ENCODE measurements at regions not wholly inside any gene's neighbourhood (a gene's known extent, or its start where the extent isn't known, plus 50 kb on each side); places are given as distances from the start of the nearest gene placed in this dataset.

DNA sequence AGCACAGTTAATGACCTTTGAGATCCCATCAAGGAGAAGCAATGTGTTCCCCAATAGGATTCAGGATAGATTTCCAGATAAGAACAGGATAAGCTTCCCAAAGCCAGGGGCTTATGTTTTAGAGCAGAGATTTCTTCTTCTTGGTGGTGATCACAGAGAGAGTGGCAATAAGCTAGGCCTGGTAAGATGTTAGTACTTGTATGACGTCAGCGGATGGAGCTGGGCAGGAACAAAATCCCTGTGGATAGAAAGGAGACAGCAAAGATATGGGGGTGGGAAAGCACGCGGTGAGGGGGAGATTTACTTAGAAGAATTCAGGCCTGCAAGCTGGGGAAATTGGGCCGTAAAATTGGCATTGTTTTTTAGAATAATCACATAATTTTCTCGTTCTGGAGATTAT is 323.0 kb downstream of the MTX2 start:
- ChIA-PET CTCF (no interaction called here), POLR2A (no interaction called here)
- no peak for DNase-seq (ENCODE audit: low read depth, low spot score)
- no peaks in the 10 kb centered on the region for H3K9me3 ChIP-seq (ENCODE audit: control insufficient read depth, insufficient read depth, low read length)
- H3K4me3 ChIP-seq (ENCODE audit: low read depth, low read length): no peak overlapping the region
- peaks cover 5% of the 10 kb centered on the region for H3K27me3 ChIP-seq (ENCODE audit: control insufficient read depth, insufficient read depth, low read length)
- TF ChIP-seq, protein P1, sequence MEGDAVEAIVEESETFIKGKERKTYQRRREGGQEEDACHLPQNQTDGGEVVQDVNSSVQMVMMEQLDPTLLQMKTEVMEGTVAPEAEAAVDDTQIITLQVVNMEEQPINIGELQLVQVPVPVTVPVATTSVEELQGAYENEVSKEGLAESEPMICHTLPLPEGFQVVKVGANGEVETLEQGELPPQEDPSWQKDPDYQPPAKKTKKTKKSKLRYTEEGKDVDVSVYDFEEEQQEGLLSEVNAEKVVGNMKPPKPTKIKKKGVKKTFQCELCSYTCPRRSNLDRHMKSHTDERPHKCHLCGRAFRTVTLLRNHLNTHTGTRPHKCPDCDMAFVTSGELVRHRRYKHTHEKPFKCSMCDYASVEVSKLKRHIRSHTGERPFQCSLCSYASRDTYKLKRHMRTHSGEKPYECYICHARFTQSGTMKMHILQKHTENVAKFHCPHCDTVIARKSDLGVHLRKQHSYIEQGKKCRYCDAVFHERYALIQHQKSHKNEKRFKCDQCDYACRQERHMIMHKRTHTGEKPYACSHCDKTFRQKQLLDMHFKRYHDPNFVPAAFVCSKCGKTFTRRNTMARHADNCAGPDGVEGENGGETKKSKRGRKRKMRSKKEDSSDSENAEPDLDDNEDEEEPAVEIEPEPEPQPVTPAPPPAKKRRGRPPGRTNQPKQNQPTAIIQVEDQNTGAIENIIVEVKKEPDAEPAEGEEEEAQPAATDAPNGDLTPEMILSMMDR (IDR thresholded peaks at IDR 0.05; ENCODE audit: low read depth, low read length): no peak
- H3K27ac ChIP-seq (ENCODE audit: low read depth, low read length): no peak overlapping the region

DNA sequence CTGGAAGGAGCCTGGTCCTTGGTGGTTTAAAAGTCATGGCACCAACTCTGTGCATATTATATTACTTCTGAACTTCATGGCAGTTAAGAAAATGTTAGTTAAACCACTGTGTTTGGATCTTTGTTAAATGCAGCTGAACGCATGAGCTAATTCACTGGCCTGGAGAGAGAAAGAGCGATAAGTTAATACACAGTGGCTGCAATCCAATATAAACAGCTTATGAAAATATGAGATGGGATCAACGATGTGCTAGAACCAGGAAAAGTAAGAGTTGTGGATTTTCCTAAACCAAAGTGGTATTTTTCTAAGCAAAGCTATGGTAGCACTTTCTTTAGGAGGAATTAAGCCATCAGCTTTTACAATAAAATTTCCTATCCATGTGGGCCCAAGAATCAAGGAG is 326.7 kb downstream of the MTX2 start:
- no peak overlapping the region for H3K4me3 ChIP-seq (ENCODE audit: low read depth, low read length)
- no peaks in the 10 kb centered on the region for H3K9me3 ChIP-seq (ENCODE audit: control insufficient read depth, insufficient read depth, low read length)
- ChIA-PET CTCF (interaction anchor here (0.5 to 2.9 kb wide), 3 partner anchors 42 to 492 kb away, joined by 4 to 17 read pairs (median 5); no protein-coding TSS in a partner anchor), POLR2A (no interaction called here)
- H3K27ac ChIP-seq (ENCODE audit: low read depth, low read length): no peak overlapping the region
- TF ChIP-seq, protein P1 (IDR thresholded peaks at IDR 0.05; ENCODE audit: low read depth, low read length): no peak
- no peak for DNase-seq (ENCODE audit: low read depth, low spot score)
- peaks cover 10% of the 10 kb centered on the region for H3K27me3 ChIP-seq (ENCODE audit: control insufficient read depth, insufficient read depth, low read length)

DNA sequence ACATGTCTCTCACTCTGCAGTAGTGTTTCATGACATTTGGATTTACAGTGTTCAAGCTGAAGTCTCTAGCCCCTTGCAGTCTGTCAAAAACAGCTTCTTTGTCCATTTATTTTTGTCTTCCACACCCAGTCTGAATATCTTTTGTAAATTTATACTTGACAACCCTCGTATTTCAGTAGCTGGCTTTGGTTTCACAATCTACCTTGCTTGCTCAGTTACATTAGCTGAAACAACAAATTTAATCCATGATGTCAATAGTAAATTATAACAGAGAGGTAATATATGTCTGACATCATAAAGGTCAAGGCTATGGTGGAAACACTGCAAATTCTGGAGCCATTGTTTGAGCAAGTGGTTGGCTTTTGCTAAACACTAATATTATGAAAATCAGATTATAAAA is 328.7 kb downstream of the MTX2 start:
- POLR2A ChIA-PET: no interaction called here
- Histone ChIP-seq H3K9me3 (ENCODE audit: control insufficient read depth, insufficient read depth, low read length) (no peaks in the 10 kb centered on the region), H3K27me3 (ENCODE audit: control insufficient read depth, insufficient read depth, low read length) (peaks cover 10% of the 10 kb centered on the region), H3K27ac (ENCODE audit: low read depth, low read length) (no peak overlapping the region), H3K4me3 (ENCODE audit: low read depth, low read length) (no peak overlapping the region)
- DNase-seq (ENCODE audit: low read depth, low spot score): no peak
- TF ChIP-seq, protein P1 (IDR thresholded peaks at IDR 0.05; ENCODE audit: low read depth, low read length): no peak
- CTCF ChIA-PET: interaction anchor here (1.0 to 2.8 kb wide), 2 partner anchors 43 to 457 kb away, joined by 4 to 13 read pairs; no protein-coding TSS in a partner anchor

DNA sequence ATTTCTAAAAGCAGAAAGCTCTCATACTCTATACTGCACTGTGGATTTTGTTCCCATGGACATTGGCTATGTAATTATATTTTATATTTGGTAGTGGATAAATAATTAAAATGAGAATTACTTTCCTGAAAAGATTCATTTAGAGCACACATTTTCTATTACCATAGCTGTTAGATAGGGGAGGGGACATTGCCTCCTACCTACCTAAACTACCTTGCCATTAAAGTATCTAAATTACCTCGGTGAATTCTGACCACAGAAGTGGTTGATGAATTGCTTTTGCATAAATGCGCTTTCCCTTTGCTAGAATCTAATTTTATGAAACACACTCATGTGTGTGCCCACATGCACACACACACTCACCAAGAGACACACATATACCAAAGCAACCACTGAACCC is 329.1 kb downstream of the MTX2 start:
- Histone ChIP-seq H3K4me3 (ENCODE audit: low read depth, low read length) (no peak overlapping the region), H3K9me3 (ENCODE audit: control insufficient read depth, insufficient read depth, low read length) (no peaks in the 10 kb centered on the region), H3K27ac (ENCODE audit: low read depth, low read length) (no peak overlapping the region), H3K27me3 (ENCODE audit: control insufficient read depth, insufficient read depth, low read length) (peaks cover 8% of the 10 kb centered on the region)
- POLR2A ChIA-PET: no interaction called here
- no peak for DNase-seq (ENCODE audit: low read depth, low spot score)
- TF ChIP-seq, protein P1 (IDR thresholded peaks at IDR 0.05; ENCODE audit: low read depth, low read length): no peak
- CTCF ChIA-PET: interaction anchor here (1.0 to 2.8 kb wide), 2 partner anchors 44 to 457 kb away, joined by 4 to 13 read pairs; no protein-coding TSS in a partner anchor

DNA sequence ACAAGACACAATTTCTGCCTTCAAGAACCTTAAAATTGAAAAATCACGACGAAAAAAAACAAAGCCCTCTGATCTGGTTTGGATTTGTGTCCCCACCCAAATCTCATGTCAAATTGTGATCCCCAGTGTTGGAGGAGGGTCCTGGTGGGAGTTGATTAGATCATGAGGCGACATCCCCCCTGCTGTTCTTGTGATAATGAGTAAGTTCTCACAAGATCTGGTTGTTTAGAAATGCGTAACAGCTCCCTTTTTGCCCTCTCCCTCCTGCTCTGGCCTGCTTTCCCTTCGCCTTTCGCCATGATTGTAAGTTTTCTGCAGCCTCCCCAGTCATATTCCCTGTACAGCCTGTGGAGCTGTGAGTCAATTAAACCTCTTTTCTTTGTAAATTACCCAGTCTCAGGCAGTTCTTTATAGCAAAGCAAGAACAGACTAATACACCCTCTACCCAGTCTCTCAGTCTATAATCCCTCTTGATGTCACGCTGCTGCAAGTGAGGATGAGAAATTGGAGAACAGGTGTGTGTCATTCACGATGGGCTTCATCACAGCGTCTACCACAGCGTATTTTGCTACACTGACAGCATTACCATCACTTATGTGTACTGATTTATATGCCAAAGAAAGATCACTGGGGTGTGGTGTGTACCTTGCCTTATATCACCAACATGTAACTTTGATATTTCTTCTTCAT is 330.7 kb downstream of the MTX2 start:
- peaks cover 7% of the 10 kb centered on the region for H3K27me3 ChIP-seq (ENCODE audit: control insufficient read depth, insufficient read depth, low read length)
- no peak overlapping the region for H3K27ac ChIP-seq (ENCODE audit: low read depth, low read length)
- H3K9me3 ChIP-seq (ENCODE audit: control insufficient read depth, insufficient read depth, low read length): no peaks in the 10 kb centered on the region
- ChIA-PET POLR2A (no interaction called here), CTCF (interaction anchor here (0.8 to 2.8 kb wide), 2 partner anchors 45 to 460 kb away, joined by 3 to 13 read pairs; no protein-coding TSS in a partner anchor)
- no peak overlapping the region for H3K4me3 ChIP-seq (ENCODE audit: low read depth, low read length)
- DNase-seq (ENCODE audit: low read depth, low spot score): no peak
- TF ChIP-seq, protein P1 (IDR thresholded peaks at IDR 0.05; ENCODE audit: low read depth, low read length): no peak

Data from AG04450 (cell line).